GM12891 (cell line): ENCODE measurements at regions not wholly inside any gene's neighbourhood (a gene's known extent, or its start where the extent isn't known, plus 50 kb on each side); places are given as distances from the start of the nearest gene placed in this dataset.

Experiments
- DNase-seq: peaks from one replicate; pipeline ENCODE4 v3.0.0; 2011; ENCODE audit warnings: low spot score; ENCODE audit not compliant: insufficient read length
- FAIRE-seq: peaks from 2 replicates; lab custom pipeline; 2011; peaks lifted over from hg19 to GRCh38; lab: Jason Lieb, UNC
- PAX5 ChIP-seq: IDR thresholded peaks from 2 replicates; pipeline ENCODE4 v1.6.1; 2011; ENCODE audit warnings: low read length, moderate library complexity, mild to moderate bottlenecking; ENCODE audit not compliant: insufficient read depth, severe bottlenecking
- POLR2A ChIP-seq: IDR thresholded peaks from 2 replicates; pipeline ENCODE4 v1.6.1; 2011; ENCODE audit warnings: low read depth, low read length, control low read depth
- POLR2AphosphoS5 ChIP-seq: IDR thresholded peaks from 2 replicates; pipeline ENCODE4 v1.6.1; 2011; ENCODE audit warnings: low read depth, low read length, control low read depth
- POU2F2 ChIP-seq: IDR thresholded peaks from 2 replicates; pipeline ENCODE4 v1.6.1; 2011; ENCODE audit warnings: low read depth, mild to moderate bottlenecking, control low read depth, low read length, moderate library complexity
- SPI1 ChIP-seq: IDR thresholded peaks from 2 replicates; pipeline ENCODE4 v1.6.1; 2011; ENCODE audit warnings: low read depth, low read length, control low read depth
- TAF1 ChIP-seq: IDR thresholded peaks from 2 replicates; pipeline ENCODE4 v1.6.1; 2011; ENCODE audit warnings: low read depth, low read length, control low read depth

- no peak for DNase-seq
- FAIRE-seq = no peak
- TF ChIP-seq POLR2AphosphoS5 (no peak), TAF1 (no peak)
Observed at GRCh38 chr4:3825530-3825929, 59.3 kb downstream of the ADRA2C start.

GRCh38 chr4:3826247-3827172 is 60.3 kb downstream of the ADRA2C start:
- DNase-seq = no peak
- TF ChIP-seq POLR2AphosphoS5 (no peak), SPI1 (no peak), POU2F2 (no peak), TAF1 (no peak), POLR2A (no peak), PAX5 (no peak)

GRCh38 chr4:3827616-3828492 is 61.7 kb downstream of the ADRA2C start:
- no peak for DNase-seq
- no peak for FAIRE-seq
- no peak for TF ChIP-seq POLR2AphosphoS5
- no peak for TF ChIP-seq SPI1
- TF ChIP-seq POLR2A = no peak
- no peak for TF ChIP-seq TAF1

More at GRCh38 chr4:3826247-3827172, 60.3 kb downstream of the ADRA2C start:
- FAIRE-seq = no peak

DNA sequence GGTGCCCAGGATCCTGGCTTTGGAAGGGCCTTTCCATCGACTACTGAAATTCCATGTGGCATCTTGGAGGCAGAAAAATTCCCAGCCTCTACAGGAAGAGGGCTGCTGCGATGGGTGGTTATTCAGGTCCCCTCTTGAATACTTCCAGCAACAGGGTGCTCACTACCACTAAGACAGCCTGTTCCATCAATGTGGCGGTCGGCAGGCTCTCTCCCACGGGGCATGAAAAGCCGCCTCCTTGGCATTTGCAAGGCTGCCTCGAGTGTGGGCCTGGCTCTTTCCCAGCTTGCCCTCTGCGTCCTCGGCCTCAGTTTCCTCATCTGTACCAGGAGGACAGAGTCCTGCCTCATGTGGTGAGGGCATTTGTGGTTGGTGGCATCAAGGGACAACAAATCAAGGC is 62.4 kb downstream of the ADRA2C start:
- DNase-seq = no peak
- FAIRE-seq = no peak
- TF ChIP-seq POU2F2 (no peak), PAX5 (no peak), POLR2A (no peak), TAF1 (no peak), POLR2AphosphoS5 (no peak), SPI1 (no peak)

DNA sequence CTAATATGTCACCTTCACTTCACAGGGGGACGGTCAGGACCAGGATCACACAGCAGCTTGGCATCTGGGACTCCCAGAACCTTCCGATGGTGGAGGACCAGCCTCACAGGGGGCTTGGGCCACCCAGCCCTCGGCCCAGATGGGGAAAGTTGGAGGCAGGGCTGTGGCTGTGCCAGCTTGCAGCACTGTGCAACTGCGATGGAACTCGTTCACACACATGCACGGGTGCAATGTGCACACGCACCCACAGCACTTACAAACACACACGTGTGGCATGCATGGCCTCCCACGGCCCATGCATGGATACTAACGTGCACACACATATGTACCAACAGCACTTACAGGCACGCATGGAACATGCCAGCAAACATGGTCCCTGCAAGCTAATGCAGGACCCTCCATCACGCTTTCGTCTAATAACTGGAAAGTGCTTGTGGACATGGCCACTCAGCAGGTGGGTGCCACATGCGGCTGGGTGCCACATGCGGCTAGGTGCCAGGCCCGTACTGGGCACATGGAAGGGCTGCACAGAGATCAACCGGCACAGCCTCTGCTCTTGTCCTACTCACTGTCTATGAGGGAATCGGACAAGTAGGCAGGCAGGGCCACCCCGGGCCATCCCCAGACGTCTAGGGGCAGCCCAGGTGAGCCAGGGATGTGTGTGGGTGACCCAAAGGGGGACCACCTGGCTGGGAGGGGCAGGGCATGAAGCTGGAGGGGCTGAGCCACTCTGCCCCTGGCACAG is 63.2 kb downstream of the ADRA2C start:
- DNase-seq (no peak), FAIRE-seq (no peak)
- no peak for TF ChIP-seq TAF1
- no peak for TF ChIP-seq PAX5
- TF ChIP-seq SPI1 = no peak
- no peak for TF ChIP-seq POU2F2
- TF ChIP-seq POLR2AphosphoS5 = no peak
- TF ChIP-seq POLR2A = no peak

DNA sequence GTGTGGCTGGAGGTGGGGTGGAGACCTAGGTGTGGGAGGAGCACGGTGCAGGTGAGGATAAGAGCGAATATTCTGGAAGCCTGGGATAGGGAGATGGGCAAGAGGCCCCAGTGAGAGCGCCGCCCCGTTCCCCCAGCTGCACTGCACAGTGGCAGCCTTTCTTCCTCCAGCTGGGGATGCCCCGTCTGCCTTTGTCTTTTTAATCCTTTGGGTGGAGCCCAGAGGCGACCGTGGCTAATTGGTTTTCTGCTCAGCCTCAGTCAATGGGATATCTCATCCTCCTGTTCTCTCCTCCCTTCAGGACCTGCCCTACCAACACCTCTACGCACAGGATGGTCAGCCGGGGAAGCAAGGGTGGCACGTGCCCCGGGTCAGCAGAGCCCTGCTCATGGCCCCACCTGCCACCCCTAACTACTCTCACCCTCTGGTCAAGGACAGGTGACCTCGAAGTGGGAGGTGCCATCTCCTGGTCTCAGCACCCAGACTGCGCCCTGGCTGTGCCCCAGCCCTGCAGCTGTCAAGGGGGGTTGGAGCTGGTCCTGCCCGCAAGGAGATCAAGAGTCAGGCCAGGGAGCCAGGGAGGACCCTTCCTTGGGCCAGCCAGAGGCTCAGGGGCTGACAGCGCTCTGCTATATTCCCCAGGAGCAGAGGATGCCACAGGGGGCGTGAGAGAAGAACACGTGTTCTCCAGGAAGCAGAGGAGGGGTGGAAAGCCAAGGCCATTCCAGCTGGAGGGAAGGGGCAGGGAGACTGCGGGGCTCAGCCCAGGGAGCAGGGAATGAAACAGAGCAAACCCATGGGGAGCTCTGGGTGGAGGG is 64.0 kb downstream of the ADRA2C start:
- TF ChIP-seq PAX5 = no peak
- no peak for TF ChIP-seq POLR2A
- TF ChIP-seq POLR2AphosphoS5 = no peak
- TF ChIP-seq SPI1 = no peak
- TF ChIP-seq TAF1 = no peak
- no peak for TF ChIP-seq POU2F2
- no peak for FAIRE-seq
- DNase-seq = no peak

GRCh38 chr4:3830774-3831528 is 64.8 kb downstream of the ADRA2C start:
- TF ChIP-seq POU2F2 = no peak
- TF ChIP-seq POLR2AphosphoS5 = no peak
- TF ChIP-seq PAX5 = no peak
- no peak for TF ChIP-seq POLR2A
- FAIRE-seq = no peak
- DNase-seq = no peak

- DNase-seq (no peak), FAIRE-seq (no peak)
- TF ChIP-seq POLR2AphosphoS5 = no peak
- no peak for TF ChIP-seq POU2F2
- TF ChIP-seq TAF1 = no peak
- TF ChIP-seq POLR2A = no peak
- TF ChIP-seq SPI1 = no peak
- no peak for TF ChIP-seq PAX5
Observed at GRCh38 chr4:3831529-3832150, 65.5 kb downstream of the ADRA2C start.
